Neutrophil (primary cell): ENCODE measurements at regions not wholly inside any gene's neighbourhood (a gene's known extent, or its start where the extent isn't known, plus 50 kb on each side); places are given as distances from the start of the nearest gene placed in this dataset.

ENCODE experiments used
- H3K27ac ChIP-seq: fragments of 200-600 bp; sonication (generic); 2 replicates; pipeline ENCODE4 v1.5.1; 2016; ENCODE audit warnings: mild to moderate bottlenecking, moderate library complexity
- H3K27me3 ChIP-seq: fragments of 200-600 bp; sonication (generic); 2 replicates; pipeline ENCODE4 v1.6.0; 2016; ENCODE audit warnings: mild to moderate bottlenecking
- H3K36me3 ChIP-seq: fragments of 200-600 bp; sonication (generic); 2 replicates; pipeline ENCODE4 v1.5.1; 2017
- H3K4me1 ChIP-seq, 2 experiments: fragments of 200-600 bp in 1 of 2; sonication (generic) in 1 of 2; 1 replicate in 1 of 2; 2 replicates in 1 of 2; pipeline versions ENCODE4 v1.5.1 to v1.6.1; 2013 to 2016; ENCODE audit warnings: low read depth in 1 of 2, low read length in 1 of 2, mild to moderate bottlenecking in 1 of 2, moderate library complexity in 1 of 2; ENCODE audit not compliant: control insufficient read depth in 1 of 2, insufficient read depth in 1 of 2
- H3K4me3 ChIP-seq, 2 experiments: fragments of 200-600 bp in 1 of 2; sonication (generic) in 1 of 2; 1 replicate in 1 of 2; 2 replicates in 1 of 2; pipeline ENCODE4 v1.5.1; 2013 to 2016; ENCODE audit warnings: low read depth in 1 of 2, low read length in 1 of 2, mild to moderate bottlenecking in 1 of 2, moderate library complexity in 1 of 2
- H3K9me3 ChIP-seq: fragments of 200-600 bp; sonication (generic); 2 replicates; pipeline ENCODE4 v1.5.1; 2016
- CTCF ChIP-seq: fragments of 200-600 bp; sonication (generic); IDR thresholded peaks from 2 replicates; pipeline ENCODE4 v1.5.1; 2016; ENCODE audit warnings: antibody characterized with exemption

- H3K36me3 ChIP-seq: no peaks in the 10 kb centered on the region
- H3K27ac ChIP-seq: no peak overlapping the region
- no peaks in the 10 kb centered on the region for H3K4me1 ChIP-seq
- TF ChIP-seq CTCF: no peak
- no peaks in the 10 kb centered on the region for H3K9me3 ChIP-seq
- no peak overlapping the region for H3K4me3 ChIP-seq
- no peaks in the 10 kb centered on the region for H3K27me3 ChIP-seq
Measured at GRCh38 chr14:98270201-98270600, 1001.8 kb downstream of the BCL11B start.

- Histone ChIP-seq H3K9me3 (no peaks in the 10 kb centered on the region), H3K4me3 (no peak overlapping the region), H3K27ac (no peak overlapping the region), H3K36me3 (no peaks in the 10 kb centered on the region), H3K4me1 (no peaks in the 10 kb centered on the region), H3K27me3 (no peaks in the 10 kb centered on the region)
- TF ChIP-seq CTCF: no peak
Measured at GRCh38 chr14:98274596-98274995, 997.4 kb downstream of the BCL11B start.

GRCh38 chr14:98278800-98279199, 993.2 kb downstream of the BCL11B start:
- no peak overlapping the region for H3K27ac ChIP-seq
- H3K4me3 ChIP-seq: no peak overlapping the region
- H3K4me1 ChIP-seq: no peaks in the 10 kb centered on the region
- no peaks in the 10 kb centered on the region for H3K9me3 ChIP-seq
- no peaks in the 10 kb centered on the region for H3K27me3 ChIP-seq
- H3K36me3 ChIP-seq: no peaks in the 10 kb centered on the region
- TF ChIP-seq CTCF: no peak

- H3K36me3 ChIP-seq: no peaks in the 10 kb centered on the region
- H3K4me1 ChIP-seq: no peaks in the 10 kb centered on the region
- no peaks in the 10 kb centered on the region for H3K27me3 ChIP-seq
- no peak overlapping the region for H3K4me3 ChIP-seq
- H3K9me3 ChIP-seq: no peaks in the 10 kb centered on the region
- TF ChIP-seq CTCF: no peak
- H3K27ac ChIP-seq: no peak overlapping the region
Measured at GRCh38 chr14:98280436-98280835, 991.6 kb downstream of the BCL11B start.

- no peaks in the 10 kb centered on the region for H3K9me3 ChIP-seq
- TF ChIP-seq CTCF: no peak
- H3K4me3 ChIP-seq: no peak overlapping the region
- H3K27ac ChIP-seq: no peak overlapping the region
- no peaks in the 10 kb centered on the region for H3K36me3 ChIP-seq
- H3K4me1 ChIP-seq: no peaks in the 10 kb centered on the region
- H3K27me3 ChIP-seq: no peaks in the 10 kb centered on the region
Measured at GRCh38 chr14:98288825-98289224, 983.2 kb downstream of the BCL11B start.

- H3K9me3 ChIP-seq: no peaks in the 10 kb centered on the region
- no peak overlapping the region for H3K27ac ChIP-seq
- no peaks in the 10 kb centered on the region for H3K27me3 ChIP-seq
- H3K4me3 ChIP-seq: no peak overlapping the region
- TF ChIP-seq CTCF: no peak
- H3K4me1 ChIP-seq: no peaks in the 10 kb centered on the region
- H3K36me3 ChIP-seq: no peaks in the 10 kb centered on the region
Measured at GRCh38 chr14:98290596-98290995, 981.4 kb downstream of the BCL11B start.
